ENCODE measurements at regions not wholly inside any gene's neighbourhood (a gene's known extent, or its start where the extent isn't known, plus 50 kb on each side); places are given as distances from the start of the nearest gene placed in this dataset.

DNA sequence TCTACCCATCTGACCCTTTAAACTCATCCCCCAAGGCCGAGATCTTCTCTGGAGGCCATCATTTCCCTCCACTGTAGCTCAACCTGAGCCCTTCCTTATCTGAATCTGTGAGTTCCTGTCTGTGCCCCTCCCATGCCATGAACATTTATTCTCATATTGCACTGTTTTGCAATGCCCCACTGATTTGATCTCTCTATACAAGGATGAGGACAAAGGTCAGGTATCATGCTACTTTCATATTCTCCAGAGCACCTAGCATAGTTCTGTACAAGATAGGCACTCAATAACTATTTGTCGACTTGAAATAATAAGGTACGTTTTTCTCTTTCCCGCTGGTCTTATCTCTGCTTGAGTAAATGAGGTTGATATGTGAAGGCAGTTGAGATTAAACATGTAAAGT lies 135.5 kb downstream of the KLF5 start:
- Histone ChIP-seq H3K4me1 (ENCODE audit: control insufficient read depth in 3 of 3, insufficient read depth in 2 of 3, low read depth in 1 of 3, low read length in 2 of 3) (peaks cover 0 to 21% (median 7%) of the 10 kb centered on the region in 3 donors), H3K27me3 (ENCODE audit: control insufficient read depth in 3 of 3, insufficient read depth in 3 of 3, low read length in 3 of 3) (no peaks in the 10 kb centered on the region), H3K4me3 (ENCODE audit: low read depth in 1 of 3, low read length in 3 of 3) (no peak overlapping the region), H3K36me3 (ENCODE audit: control insufficient read depth in 3 of 3, insufficient read depth in 2 of 3, low read depth in 1 of 3, low read length in 3 of 3) (no peaks in the 10 kb centered on the region), H3K27ac (ENCODE audit: low read depth in 1 of 3, low read length in 2 of 3) (peak overlapping the region in 2 of 3 donors; percentile 52 to 76), H3K9me3 (ENCODE audit: control insufficient read depth in 2 of 2, insufficient read depth in 1 of 2, low read depth in 1 of 2, low read length in 1 of 2) (no peaks in the 10 kb centered on the region)
- 15 to 48% (median 34%) methylated on average over 4 of the region's 4 CpGs for WGBS, 3 donors
- DNase-seq (peak; percentile 90 to 97), FAIRE-seq (peak; percentile 53)

DNA sequence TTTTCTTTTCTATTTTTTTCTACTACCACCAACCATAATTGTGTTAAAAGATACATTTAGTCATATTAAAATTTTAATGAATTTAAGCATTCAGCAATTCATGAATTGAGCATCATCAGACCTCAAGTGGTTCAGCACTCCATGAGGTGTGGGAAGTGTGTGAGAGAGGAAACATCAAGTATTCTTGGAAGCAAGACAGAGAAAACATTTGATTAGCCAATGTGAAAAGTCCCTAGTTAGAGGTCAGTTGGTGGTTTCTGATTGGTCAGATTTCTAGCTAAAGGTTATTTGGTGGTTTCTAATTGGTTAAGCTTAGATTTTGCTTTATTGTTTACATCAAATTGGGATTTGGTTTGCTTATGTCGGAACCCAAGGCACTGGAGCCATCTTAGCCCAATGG lies 134.7 kb downstream of the KLF5 start:
- Histone ChIP-seq H3K4me3 (ENCODE audit: low read depth in 1 of 3, low read length in 3 of 3) (no peak overlapping the region), H3K36me3 (ENCODE audit: control insufficient read depth in 3 of 3, insufficient read depth in 2 of 3, low read depth in 1 of 3, low read length in 3 of 3) (no peaks in the 10 kb centered on the region), H3K27me3 (ENCODE audit: control insufficient read depth in 3 of 3, insufficient read depth in 3 of 3, low read length in 3 of 3) (no peaks in the 10 kb centered on the region), H3K27ac (ENCODE audit: low read depth in 1 of 3, low read length in 2 of 3) (peak overlapping the region; percentile 11 to 76 (median 52)), H3K4me1 (ENCODE audit: control insufficient read depth in 3 of 3, insufficient read depth in 2 of 3, low read depth in 1 of 3, low read length in 2 of 3) (peaks cover 0 to 16% (median 5%) of the 10 kb centered on the region in 3 donors), H3K9me3 (ENCODE audit: control insufficient read depth in 2 of 2, insufficient read depth in 1 of 2, low read depth in 1 of 2, low read length in 1 of 2) (no peaks in the 10 kb centered on the region)
- DNase-seq (no peak), FAIRE-seq (no peak)
- WGBS, 3 donors, result 98 to 100% (median 100%) methylated on average over 1 of the region's 1 CpG

DNA sequence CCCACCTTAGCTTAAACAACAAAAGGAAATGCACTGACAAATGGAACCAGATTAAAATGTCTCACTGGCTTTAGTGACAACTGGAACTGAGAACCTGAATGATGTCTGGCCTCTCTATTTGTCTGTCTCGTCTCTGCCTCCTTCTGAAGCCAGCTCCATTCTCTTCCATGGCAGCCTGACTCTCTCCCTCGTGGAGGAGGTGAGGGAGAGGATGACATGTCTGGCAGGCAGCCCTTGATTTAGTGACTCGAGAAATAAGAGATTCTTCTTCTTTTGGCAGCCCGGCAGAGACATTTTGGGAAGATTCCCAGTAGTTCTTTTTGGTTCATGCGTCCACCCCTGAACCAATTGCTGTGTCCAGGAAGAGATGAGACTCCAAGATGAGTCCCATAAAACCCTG lies 131.7 kb downstream of the KLF5 start:
- H3K9me3 ChIP-seq (ENCODE audit: control insufficient read depth in 2 of 2, insufficient read depth in 1 of 2, low read depth in 1 of 2, low read length in 1 of 2), result no peaks in the 10 kb centered on the region
- DNase-seq (no peak), FAIRE-seq (no peak)
- 50 to 64% (median 58%) methylated on average over 5 of the region's 5 CpGs for WGBS, 3 donors
- no peak overlapping the region for H3K4me3 ChIP-seq (ENCODE audit: low read depth in 1 of 3, low read length in 3 of 3)
- peaks cover 0 to 15% (median 5%) of the 10 kb centered on the region in 3 donors for H3K4me1 ChIP-seq (ENCODE audit: control insufficient read depth in 3 of 3, insufficient read depth in 2 of 3, low read depth in 1 of 3, low read length in 2 of 3)
- no peaks in the 10 kb centered on the region for H3K36me3 ChIP-seq (ENCODE audit: control insufficient read depth in 3 of 3, insufficient read depth in 2 of 3, low read depth in 1 of 3, low read length in 3 of 3)
- H3K27me3 ChIP-seq (ENCODE audit: control insufficient read depth in 3 of 3, insufficient read depth in 3 of 3, low read length in 3 of 3), result no peaks in the 10 kb centered on the region
- no peak overlapping the region for H3K27ac ChIP-seq (ENCODE audit: low read depth in 1 of 3, low read length in 2 of 3)

DNA sequence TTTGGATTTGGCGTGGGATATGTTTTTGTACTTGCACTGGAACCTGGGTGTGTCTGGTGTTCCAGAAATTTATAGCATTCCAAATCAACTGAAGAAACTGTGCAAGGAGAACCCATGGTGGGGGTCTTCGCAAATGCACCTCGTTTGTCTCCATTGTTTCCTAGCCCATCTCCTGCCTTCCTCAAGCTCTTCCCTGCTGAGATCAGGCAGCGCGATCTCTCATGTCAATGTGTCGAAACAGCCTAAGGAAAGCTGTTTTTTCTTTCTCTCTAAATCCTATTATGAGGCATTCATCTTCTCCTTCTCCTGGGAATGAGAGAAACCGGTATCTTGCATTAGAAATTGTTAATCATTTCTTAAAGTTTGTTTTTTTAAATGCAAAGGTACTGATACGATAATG lies 131.0 kb downstream of the KLF5 start:
- 58 to 72% (median 64%) methylated on average over 8 of the region's 8 CpGs for WGBS, 3 donors

DNA sequence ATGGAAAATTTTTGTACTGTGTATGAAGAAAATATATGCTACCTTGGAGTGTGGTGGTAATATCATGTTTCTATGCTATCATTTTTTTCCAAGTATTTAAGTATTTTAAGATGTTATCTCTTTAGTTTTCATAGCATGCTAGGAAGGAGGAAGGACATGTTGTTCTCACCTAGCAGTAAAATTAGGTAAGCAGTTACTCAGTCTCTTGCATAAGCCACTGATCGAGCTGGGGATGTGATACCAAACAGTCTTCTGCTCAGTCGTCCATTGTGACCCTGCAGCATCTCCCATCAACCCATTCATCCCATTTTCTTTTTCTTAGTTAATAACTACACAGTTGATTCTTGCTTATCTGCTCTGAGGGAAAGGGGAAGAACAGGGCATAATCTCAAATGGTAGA lies 130.6 kb downstream of the KLF5 start:
- Histone ChIP-seq H3K36me3 (ENCODE audit: control insufficient read depth in 3 of 3, insufficient read depth in 2 of 3, low read depth in 1 of 3, low read length in 3 of 3) (no peaks in the 10 kb centered on the region), H3K9me3 (ENCODE audit: control insufficient read depth in 2 of 2, insufficient read depth in 1 of 2, low read depth in 1 of 2, low read length in 1 of 2) (no peaks in the 10 kb centered on the region), H3K27ac (ENCODE audit: low read depth in 1 of 3, low read length in 2 of 3) (no peak overlapping the region), H3K4me1 (ENCODE audit: control insufficient read depth in 3 of 3, insufficient read depth in 2 of 3, low read depth in 1 of 3, low read length in 2 of 3) (peaks cover 0 to 9% (median 5%) of the 10 kb centered on the region in 3 donors), H3K27me3 (ENCODE audit: control insufficient read depth in 3 of 3, insufficient read depth in 3 of 3, low read length in 3 of 3) (no peaks in the 10 kb centered on the region), H3K4me3 (ENCODE audit: low read depth in 1 of 3, low read length in 3 of 3) (no peak overlapping the region)
- FAIRE-seq (no peak), DNase-seq (peak in 1 of 2 donors; percentile 62)
- WGBS, 3 donors, result 26 to 42% (median 30%) methylated on average over 2 of the region's 2 CpGs

More for the DNA sequence above, 131.0 kb downstream of the KLF5 start:
- no peak for DNase-seq
- H3K4me3 ChIP-seq (ENCODE audit: low read depth in 1 of 3, low read length in 3 of 3), result no peak overlapping the region
- H3K4me1 ChIP-seq (ENCODE audit: control insufficient read depth in 3 of 3, insufficient read depth in 2 of 3, low read depth in 1 of 3, low read length in 2 of 3), result peaks cover 0 to 13% (median 5%) of the 10 kb centered on the region in 3 donors
- H3K27me3 ChIP-seq (ENCODE audit: control insufficient read depth in 3 of 3, insufficient read depth in 3 of 3, low read length in 3 of 3), result no peaks in the 10 kb centered on the region
- H3K9me3 ChIP-seq (ENCODE audit: control insufficient read depth in 2 of 2, insufficient read depth in 1 of 2, low read depth in 1 of 2, low read length in 1 of 2), result no peaks in the 10 kb centered on the region
- no peaks in the 10 kb centered on the region for H3K36me3 ChIP-seq (ENCODE audit: control insufficient read depth in 3 of 3, insufficient read depth in 2 of 3, low read depth in 1 of 3, low read length in 3 of 3)
- no peak overlapping the region for H3K27ac ChIP-seq (ENCODE audit: low read depth in 1 of 3, low read length in 2 of 3)
- peak; percentile 5 for FAIRE-seq

DNA sequence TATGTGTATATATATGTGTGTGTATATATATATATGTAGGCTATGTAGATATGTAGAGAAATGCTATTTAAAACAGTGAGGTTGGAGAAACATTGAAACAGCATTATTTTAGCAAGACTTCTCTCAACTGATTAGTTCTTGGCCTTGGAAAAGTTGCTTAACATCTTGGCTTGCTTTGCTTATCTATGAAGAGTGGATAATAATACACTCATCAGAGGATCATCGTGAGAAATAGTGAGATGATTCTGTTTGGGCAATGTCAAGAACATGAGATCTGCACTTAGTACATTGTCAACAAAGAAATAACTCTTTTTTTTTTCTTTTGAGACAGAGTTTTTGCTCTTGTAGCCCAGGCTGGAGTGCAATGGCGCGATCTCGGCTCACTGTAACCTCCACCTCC lies 128.3 kb downstream of the KLF5 start:
- DNase-seq (no peak), FAIRE-seq (no peak)
- WGBS, 3 donors, result 87 to 94% (median 93%) methylated on average over 4 of the region's 4 CpGs
- Histone ChIP-seq H3K27ac (ENCODE audit: low read depth in 1 of 3, low read length in 2 of 3) (no peak overlapping the region), H3K27me3 (ENCODE audit: control insufficient read depth in 3 of 3, insufficient read depth in 3 of 3, low read length in 3 of 3) (no peaks in the 10 kb centered on the region), H3K4me3 (ENCODE audit: low read depth in 1 of 3, low read length in 3 of 3) (no peak overlapping the region), H3K9me3 (ENCODE audit: control insufficient read depth in 2 of 2, insufficient read depth in 1 of 2, low read depth in 1 of 2, low read length in 1 of 2) (no peaks in the 10 kb centered on the region), H3K4me1 (ENCODE audit: control insufficient read depth in 3 of 3, insufficient read depth in 2 of 3, low read depth in 1 of 3, low read length in 2 of 3) (peaks cover 0 to 5% (median 0%) of the 10 kb centered on the region in 3 donors), H3K36me3 (ENCODE audit: control insufficient read depth in 3 of 3, insufficient read depth in 2 of 3, low read depth in 1 of 3, low read length in 3 of 3) (no peaks in the 10 kb centered on the region)

DNA sequence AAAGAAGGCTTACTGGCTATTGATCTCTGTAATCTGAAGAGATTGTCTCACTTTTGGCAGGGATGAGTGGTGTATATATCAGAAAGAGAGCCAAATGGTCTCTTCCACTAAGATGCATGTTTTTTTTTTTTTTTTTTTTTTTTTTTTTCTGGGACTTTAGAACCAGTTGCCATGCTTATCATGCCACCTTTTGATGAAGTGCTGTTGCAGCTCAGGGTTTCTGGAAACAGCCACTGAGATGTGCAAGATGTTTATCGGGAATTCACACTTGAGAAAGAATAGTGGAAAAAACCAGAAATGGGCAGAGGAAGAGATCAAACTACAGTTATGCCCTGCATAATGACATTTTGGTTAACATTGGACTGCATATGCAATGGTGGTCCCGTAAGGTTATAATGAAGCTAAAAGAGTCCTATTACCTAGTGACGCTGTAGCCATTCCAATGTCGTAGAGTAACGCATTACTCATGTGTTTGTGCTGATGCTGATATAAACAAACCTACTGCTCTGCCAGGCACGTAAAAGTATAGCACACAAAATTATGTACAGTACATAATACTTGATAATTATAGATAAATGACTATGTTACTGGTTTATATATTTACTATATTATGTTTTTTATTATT lies 121.0 kb downstream of the KLF5 start:
- H3K27ac ChIP-seq (ENCODE audit: low read depth in 1 of 3, low read length in 2 of 3), result no peak overlapping the region
- 83 to 91% (median 89%) methylated on average over 6 of the region's 6 CpGs for WGBS, 3 donors
- FAIRE-seq (no peak), DNase-seq (no peak)
- H3K4me1 ChIP-seq (ENCODE audit: control insufficient read depth in 3 of 3, insufficient read depth in 2 of 3, low read depth in 1 of 3, low read length in 2 of 3), result peaks cover 0 to 6% (median 0%) of the 10 kb centered on the region in 3 donors
- no peaks in the 10 kb centered on the region for H3K36me3 ChIP-seq (ENCODE audit: control insufficient read depth in 3 of 3, insufficient read depth in 2 of 3, low read depth in 1 of 3, low read length in 3 of 3)
- H3K9me3 ChIP-seq (ENCODE audit: control insufficient read depth in 2 of 2, insufficient read depth in 1 of 2, low read depth in 1 of 2, low read length in 1 of 2), result no peaks in the 10 kb centered on the region
- H3K4me3 ChIP-seq (ENCODE audit: low read depth in 1 of 3, low read length in 3 of 3), result no peak overlapping the region
- no peaks in the 10 kb centered on the region for H3K27me3 ChIP-seq (ENCODE audit: control insufficient read depth in 3 of 3, insufficient read depth in 3 of 3, low read length in 3 of 3)

DNA sequence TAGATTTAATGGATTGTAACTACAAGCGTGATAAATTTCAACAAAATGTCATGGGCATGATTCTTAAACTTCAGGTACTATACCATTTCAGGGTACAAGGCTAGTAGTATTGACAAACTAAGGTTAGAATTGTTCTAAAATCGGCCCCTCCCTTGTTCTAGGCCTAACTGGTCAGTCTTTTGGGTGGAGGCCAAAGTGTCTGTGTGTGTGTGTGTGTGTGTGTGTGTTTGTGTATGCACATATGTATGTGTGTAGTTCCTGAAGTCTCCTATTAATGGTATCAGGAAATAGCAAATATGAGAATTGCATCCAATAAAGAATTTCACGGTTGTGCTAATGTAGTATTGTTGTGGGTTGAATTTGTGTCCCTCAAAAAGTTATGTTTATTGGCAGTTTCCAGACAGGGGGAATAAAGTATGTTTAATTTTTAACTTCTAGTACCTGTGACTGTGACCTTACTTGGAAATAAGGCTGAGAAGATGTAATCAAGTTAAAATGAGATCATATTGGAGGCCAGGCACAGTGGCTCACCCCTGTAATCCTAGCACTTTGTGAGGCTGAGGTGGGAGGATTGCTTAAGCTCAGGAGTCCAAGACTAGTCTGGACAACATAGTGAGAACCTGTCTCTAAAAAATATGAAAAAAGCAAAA lies 119.2 kb downstream of the KLF5 start:
- H3K9me3 ChIP-seq (ENCODE audit: control insufficient read depth in 2 of 2, insufficient read depth in 1 of 2, low read depth in 1 of 2, low read length in 1 of 2), result no peaks in the 10 kb centered on the region
- no peak overlapping the region for H3K4me3 ChIP-seq (ENCODE audit: low read depth in 1 of 3, low read length in 3 of 3)
- no peak for FAIRE-seq
- H3K27me3 ChIP-seq (ENCODE audit: control insufficient read depth in 3 of 3, insufficient read depth in 3 of 3, low read length in 3 of 3), result no peaks in the 10 kb centered on the region
- DNase-seq, result peak in 1 of 2 donors; percentile 48
- 57 to 74% (median 68%) methylated on average over 3 of the region's 3 CpGs for WGBS, 3 donors
- no peaks in the 10 kb centered on the region for H3K36me3 ChIP-seq (ENCODE audit: control insufficient read depth in 3 of 3, insufficient read depth in 2 of 3, low read depth in 1 of 3, low read length in 3 of 3)
- peak overlapping the region in 1 of 3 donors; percentile 40 for H3K27ac ChIP-seq (ENCODE audit: low read depth in 1 of 3, low read length in 2 of 3)
- peaks cover 2 to 15% (median 2%) of the 10 kb centered on the region in 3 donors for H3K4me1 ChIP-seq (ENCODE audit: control insufficient read depth in 3 of 3, insufficient read depth in 2 of 3, low read depth in 1 of 3, low read length in 2 of 3)

All from small intestine (tissue), 7 donors.